ENCODE measurements at regions not wholly inside any gene's neighbourhood (a gene's known extent, or its start where the extent isn't known, plus 50 kb on each side); places are given as distances from the start of the nearest gene placed in this dataset.
"Not testable (repeated sequence)": the region's sequence is repeated elsewhere in the genome, so short reads cannot be mapped to it uniquely, and the experiment has no call there.

DNA sequence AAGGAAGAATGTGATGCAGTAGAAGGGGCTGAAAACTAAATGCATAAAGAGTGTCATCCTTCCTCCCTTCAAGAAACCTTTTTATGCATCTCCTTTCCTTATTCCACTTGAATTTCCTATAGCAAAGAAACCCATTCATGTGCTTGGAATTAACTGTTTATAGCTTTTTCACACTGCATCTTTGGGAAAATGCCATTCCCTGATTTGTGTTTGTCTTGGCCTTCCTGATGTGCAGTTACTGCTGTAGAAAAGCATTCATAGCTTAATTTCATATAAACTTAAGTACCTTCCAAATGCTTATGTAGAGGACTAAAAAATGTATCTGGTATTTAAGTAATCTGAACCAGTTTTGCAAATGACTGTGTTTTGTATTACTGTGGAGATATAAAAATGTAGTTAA, 61.8 kb downstream of the SDR9C7 start:
- no peak for DNase-seq (ENCODE audit: low read depth)

GRCh38 chr12:56867216-56867615, 67.0 kb downstream of the SDR9C7 start:
- DNase-seq (ENCODE audit: low read depth), result no peak

- DNase-seq (ENCODE audit: low read depth), result no peak
Measured at GRCh38 chr12:56866493-56866892, 67.7 kb downstream of the SDR9C7 start.

- DNase-seq (ENCODE audit: low read depth), result no peak
Measured at GRCh38 chr12:56864318-56864717, 69.9 kb downstream of the SDR9C7 start.

GRCh38 chr12:56863789-56864188, 70.4 kb downstream of the SDR9C7 start:
- no peak for DNase-seq (ENCODE audit: low read depth)

DNA sequence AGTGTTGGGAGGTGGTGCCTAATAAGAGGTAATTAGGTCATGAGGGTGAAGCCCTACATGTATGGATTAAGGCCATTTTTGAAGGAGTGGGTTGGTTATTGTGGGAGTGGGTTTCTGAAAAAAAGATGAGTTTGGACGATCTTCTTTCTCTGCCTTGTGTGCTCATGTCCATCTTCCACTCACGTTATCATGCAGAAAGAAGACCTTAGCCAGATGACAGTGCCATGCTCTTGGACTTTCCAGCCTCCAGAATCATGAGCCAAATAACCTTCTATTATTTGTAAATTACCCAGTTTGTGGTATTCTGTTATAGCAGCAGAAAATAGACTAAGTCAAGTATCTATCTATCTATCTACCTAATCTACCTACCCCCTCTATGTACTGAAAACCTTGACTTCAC, 71.9 kb downstream of the SDR9C7 start:
- DNase-seq (ENCODE audit: low read depth), result no peak

DNA sequence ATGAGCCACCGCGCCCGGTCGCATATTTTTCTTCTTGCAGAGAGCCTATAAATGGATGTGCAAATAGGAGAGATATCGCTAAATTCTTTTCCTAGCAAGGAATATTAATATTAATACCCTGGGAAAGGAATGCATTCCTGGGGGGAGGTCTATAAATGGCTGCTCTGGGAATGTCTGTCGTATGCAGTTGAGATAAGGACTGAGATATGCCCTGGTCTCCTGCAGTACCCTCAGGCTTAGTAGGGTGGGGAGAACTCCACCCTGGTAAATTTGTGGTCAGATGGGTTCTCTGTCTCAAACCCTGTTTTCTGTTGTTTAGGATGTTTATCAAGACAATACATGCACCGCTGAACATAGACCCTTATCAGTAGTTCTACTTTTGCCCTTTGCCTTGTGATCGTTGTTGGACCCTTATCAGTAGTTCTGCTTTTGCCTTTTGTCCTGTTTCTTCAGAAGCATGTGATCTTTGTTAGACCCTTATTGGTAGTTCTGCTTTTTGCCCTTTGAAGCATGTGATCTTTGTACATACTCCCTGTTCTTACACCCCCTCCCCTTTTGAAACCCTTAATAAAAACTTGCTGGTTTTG, 80.7 kb downstream of the SDR9C7 start:
- DNase-seq (ENCODE audit: low read depth), result not testable (repeated sequence)

DNA sequence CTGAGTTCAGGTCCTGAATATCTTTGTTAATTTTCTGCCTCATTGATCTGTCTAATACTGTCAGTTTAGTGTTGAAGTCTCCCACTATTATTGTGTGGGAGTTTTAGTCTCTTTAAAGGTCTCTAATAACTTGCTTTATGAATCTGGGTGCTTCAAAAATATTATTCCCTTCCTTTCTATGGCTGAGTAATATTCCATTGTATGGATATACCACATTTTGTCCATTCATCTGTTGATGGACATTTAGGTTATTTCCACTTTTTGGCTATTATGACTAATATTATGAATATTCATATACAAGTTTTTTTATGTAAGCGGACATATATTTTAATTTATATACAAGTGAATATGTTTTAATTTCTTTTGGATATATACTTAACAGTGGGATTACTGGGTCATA, 82.7 kb downstream of the SDR9C7 start:
- no peak for DNase-seq (ENCODE audit: low read depth)

- DNase-seq (ENCODE audit: low read depth), result peak; percentile 96
Measured at GRCh38 chr12:56840922-56841321, 77.8 kb downstream of the HSD17B6 start.

DNA sequence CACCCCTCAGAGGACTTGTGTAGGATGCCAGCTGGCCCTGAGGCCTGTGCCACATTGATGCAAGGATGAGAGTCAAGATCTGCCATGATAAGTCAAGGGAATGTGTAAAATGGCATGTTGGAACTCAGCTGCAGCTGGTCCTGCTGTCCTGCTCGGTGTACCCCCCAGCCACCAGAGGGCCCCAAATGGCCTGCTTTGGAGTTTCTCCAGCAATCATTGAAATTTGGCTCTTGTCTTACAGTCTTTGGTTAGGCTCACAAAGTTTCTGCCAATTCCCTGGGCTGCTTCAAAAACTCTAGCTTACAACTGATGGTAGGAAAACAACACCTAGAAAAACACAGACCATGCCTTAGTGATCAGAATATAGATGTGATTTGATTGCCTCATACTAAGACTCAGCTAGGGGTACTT, 76.8 kb downstream of the HSD17B6 start:
- DNase-seq (ENCODE audit: low read depth), result peak; percentile 79

GRCh38 chr12:56839489-56839848, 76.3 kb downstream of the HSD17B6 start:
- no peak for DNase-seq (ENCODE audit: low read depth)

DNA sequence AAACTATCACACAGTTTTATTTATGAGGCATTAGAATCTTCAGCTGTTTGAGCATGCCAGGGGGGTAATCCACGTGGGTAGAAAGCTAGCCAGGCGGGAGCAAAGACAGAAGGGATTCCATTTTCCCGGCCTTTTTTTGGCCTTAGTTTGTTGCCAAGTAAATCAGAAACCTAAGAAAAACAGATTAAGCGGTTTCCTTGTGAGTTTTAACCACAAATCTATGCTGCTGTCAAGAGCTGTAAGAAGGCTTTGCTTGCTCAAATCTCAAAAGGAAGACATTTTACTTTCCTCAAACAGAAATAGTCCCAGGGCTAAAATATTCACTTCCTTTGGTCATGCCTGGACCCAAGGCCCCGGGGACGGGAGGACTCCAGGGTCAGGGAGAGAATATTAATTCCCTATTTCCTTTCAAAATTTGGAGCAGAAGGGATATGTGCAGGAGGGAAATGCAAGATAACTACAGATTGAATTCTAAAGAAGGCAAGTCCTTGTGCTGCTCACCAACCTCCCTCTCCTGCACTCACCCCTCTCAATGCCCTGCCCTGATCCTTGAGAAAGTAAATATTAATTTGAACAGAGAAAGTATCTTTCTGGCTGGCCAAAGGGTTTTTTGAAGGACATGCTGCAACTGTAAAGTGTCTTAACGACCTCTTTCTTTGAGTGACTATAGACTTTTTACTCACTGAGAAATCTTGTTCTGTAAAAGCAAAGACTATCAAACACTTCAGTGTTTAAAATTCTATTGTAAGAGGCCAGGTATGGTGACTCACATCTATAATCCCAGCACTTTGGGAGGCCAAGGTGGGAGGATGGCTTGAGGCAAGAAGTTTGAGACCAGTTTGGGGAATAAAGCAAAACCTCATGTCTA, 75.7 kb downstream of the HSD17B6 start:
- peak; percentile 68 for DNase-seq (ENCODE audit: low read depth)
